GM21515 (cell line): ENCODE measurements at regions not wholly inside any gene's neighbourhood (a gene's known extent, or its start where the extent isn't known, plus 50 kb on each side); places are given as distances from the start of the nearest gene placed in this dataset.

Experiments used
- ATAC-seq: cut with Tn5 transposase; IDR thresholded peaks from one replicate; pipeline ENCODE4 v1.9.1; 2021; ENCODE audit not compliant: unreplicated experiment

GRCh38 chr5:168047043-168047668 lies 244.3 kb upstream of the WWC1 start:
- ATAC-seq = no peak

GRCh38 chr5:168047669-168048111 lies 243.8 kb upstream of the WWC1 start:
- no peak for ATAC-seq

GRCh38 chr5:168048486-168048885 lies 243.0 kb upstream of the WWC1 start:
- no peak for ATAC-seq

GRCh38 chr5:168052686-168053085 lies 238.8 kb upstream of the WWC1 start:
- no peak for ATAC-seq

- no peak for ATAC-seq
These were observed 237.4 kb upstream of the WWC1 start for GRCh38 chr5:168054091-168054490.

- no peak for ATAC-seq
These were observed 236.2 kb upstream of the WWC1 start for GRCh38 chr5:168055141-168055683.

- no peak for ATAC-seq
These were observed 235.5 kb upstream of the WWC1 start for GRCh38 chr5:168055961-168056360.

- ATAC-seq = no peak
These were observed 234.8 kb upstream of the WWC1 start for GRCh38 chr5:168056499-168057182.

- no peak for ATAC-seq
These were observed 233.5 kb upstream of the WWC1 start for GRCh38 chr5:168057905-168058304.

GRCh38 chr5:168059131-168059530 lies 232.3 kb upstream of the WWC1 start:
- no peak for ATAC-seq

- ATAC-seq = no peak
These were observed 229.2 kb upstream of the WWC1 start for GRCh38 chr5:168062239-168062638.

GRCh38 chr5:168064457-168064856 lies 227.0 kb upstream of the WWC1 start:
- no peak for ATAC-seq

- no peak for ATAC-seq
These were observed 226.4 kb upstream of the WWC1 start for GRCh38 chr5:168064933-168065622.

- ATAC-seq = no peak
These were observed 224.8 kb upstream of the WWC1 start for GRCh38 chr5:168066536-168067208.

GRCh38 chr5:168070761-168071160 lies 220.7 kb upstream of the WWC1 start:
- no peak for ATAC-seq

GRCh38 chr5:168072665-168073064 lies 218.8 kb upstream of the WWC1 start:
- ATAC-seq = no peak

GRCh38 chr5:168073311-168073710 lies 218.1 kb upstream of the WWC1 start:
- no peak for ATAC-seq

- no peak for ATAC-seq
These were observed 217.2 kb upstream of the WWC1 start for GRCh38 chr5:168073991-168074800.

GRCh38 chr5:168075387-168075786 lies 216.1 kb upstream of the WWC1 start:
- ATAC-seq = no peak

GRCh38 chr5:168076561-168076991 lies 214.9 kb upstream of the WWC1 start:
- no peak for ATAC-seq
